DMS 273 treated with DMSO at 0.1 percent for 48 hours (cell line): ENCODE measurements at regions not wholly inside any gene's neighbourhood (a gene's known extent, or its start where the extent isn't known, plus 50 kb on each side); places are given as distances from the start of the nearest gene placed in this dataset.
"Not testable (repeated sequence)": the region's sequence is repeated elsewhere in the genome, so short reads cannot be mapped to it uniquely, and the experiment has no call there.

Experiments
- DNase-seq: peaks from one replicate; lab custom pipeline; 2025; lab: John Stamatoyannopoulos, UW

- no peak for DNase-seq
These were observed 208.1 kb downstream of the EMX2 start for GRCh38 chr10:117750616-117751015.

DNA sequence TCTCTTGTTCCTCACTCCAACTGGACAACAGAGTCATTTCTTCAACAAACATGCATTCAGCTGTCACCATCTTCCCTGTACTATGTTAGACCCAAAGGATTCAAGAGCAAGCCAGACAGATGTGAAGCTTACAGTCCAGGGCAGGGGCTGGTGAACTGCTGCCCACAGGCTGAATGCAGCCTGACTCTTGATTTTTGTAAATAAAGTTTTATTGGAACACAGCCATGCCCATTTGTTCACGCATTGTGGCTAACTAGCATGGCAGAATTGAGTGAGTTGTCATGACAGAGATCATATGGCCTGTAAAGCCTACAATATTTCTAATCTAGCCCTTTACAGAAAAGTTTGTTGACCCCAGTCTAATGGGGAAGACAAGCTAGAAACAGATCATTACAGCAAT is 208.7 kb downstream of the EMX2 start:
- no peak for DNase-seq

DNA sequence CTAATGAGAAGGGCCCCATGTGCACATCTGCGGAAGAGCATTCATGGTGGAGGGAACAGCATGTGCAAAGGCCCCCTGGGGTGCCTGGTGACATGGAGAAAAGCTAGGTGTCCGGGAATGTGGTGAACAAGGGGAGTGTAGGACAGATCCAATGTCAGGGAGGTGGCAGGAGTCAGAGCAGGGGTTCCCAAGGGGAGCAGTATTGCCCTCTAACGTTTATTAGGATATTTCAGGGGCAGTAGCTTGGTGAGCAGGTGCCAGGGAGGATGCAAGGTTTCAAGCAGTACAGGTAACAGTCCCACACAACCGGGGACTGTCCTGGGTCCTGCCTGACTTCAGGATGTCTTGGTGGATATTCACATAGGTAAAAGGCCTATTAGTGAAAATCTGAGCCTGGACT is 209.6 kb downstream of the EMX2 start:
- no peak for DNase-seq

DNA sequence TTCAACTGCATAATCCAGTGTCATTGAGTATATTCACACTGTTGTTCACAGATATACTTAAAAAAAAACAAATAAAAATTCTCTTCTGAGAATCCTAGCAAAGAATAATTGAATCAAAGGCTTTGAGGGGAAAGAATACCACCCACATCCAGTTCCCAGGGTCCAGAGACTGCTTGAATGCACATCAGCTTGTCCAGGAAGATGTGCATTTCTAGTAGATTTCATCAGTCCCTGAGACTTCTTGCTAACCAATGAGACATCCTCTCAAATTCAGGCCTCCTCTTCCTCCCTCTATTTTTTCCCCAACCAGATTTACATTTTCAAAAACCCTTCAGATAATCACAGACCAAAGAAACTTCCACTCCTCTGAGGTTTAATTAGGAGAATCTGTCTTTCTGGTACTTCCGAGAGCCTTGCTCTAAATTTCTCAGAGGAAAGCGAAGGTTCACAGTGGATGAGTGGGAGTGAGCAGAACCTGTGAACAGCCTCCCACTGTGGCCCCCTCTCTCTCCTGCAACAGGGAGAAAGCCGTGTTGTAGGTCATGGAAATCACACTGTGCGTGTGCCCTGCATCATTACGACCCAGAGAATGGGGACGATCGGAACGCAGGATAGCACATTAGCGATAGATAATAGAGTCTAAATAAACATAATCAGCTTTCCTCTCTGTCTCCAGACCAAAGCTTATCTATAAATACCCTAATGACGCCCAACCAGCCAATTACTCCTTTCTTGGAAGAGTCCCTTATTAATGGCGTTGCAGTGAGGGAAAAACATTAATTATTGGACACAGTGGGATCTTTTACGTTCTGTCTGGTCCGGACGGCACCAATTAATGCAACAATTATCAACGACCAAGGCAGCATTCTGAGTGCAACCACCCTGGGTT is 212.5 kb downstream of the EMX2 start:
- DNase-seq, result no peak

DNA sequence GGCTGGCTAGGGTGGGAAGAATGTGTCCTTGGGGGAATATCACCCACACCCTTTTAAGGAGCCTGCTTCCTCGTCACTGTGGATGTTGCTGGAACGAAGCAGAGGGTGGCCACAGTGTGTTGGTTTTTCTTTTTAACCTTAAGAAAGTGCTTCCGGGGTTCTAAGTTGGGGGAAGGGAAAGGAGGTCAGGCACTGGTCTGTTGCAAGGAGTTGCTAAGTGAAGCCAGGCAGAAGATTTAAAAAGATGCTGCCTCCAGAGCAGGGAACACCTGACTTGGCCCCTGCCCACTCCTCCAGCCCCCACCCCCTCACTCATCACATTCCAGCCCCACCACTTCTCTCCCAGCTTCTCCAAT is 213.1 kb downstream of the EMX2 start:
- DNase-seq, result no peak

DNA sequence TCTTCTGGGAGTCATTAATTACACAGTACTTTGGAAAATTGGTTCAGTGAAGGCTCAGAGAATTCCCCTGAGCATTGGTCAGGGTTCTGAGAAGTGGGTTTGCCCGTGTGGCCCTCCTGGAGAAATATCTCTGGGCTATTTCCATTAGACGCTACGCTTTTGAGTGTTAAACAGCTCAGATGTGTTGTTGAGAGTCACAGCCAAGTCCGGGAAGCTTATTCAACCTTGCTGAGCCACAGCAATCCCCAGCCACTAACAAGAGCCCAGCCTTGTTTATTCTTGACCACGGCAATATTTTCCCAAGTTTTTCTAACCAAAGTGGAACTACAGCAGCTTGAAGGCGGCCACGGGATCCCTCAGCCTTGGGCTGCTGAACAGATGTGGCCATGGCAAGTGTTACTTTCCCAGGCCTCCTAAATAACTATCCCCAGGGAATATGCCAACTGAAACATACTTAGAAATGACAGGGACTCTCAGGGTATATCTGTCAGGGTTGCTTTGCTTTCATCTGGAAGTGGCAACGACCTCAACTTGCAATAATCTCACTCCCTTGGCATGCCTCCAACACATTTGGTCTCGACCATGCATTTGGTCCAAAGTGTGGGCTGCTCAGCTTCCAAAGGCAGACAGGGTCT is 214.7 kb downstream of the EMX2 start:
- DNase-seq, result no peak

DNA sequence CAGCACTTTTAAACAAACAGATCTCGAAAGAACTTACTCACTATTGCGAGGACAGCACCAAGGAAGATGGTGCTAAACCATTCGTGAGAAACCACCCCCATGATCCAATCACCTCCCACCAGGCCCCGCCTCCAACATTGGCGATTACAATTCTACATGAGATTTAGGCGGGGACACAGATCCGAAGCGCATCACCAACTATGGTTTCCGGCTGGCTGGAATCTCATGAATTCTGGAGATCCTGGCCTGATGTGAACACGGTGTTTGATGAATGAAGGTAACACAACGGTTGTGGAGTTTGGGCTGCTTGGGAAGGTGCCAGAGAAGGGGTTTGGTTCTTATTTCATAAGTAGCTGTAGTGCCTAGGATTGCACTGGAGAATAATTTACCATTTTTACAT is 216.7 kb downstream of the EMX2 start:
- no peak for DNase-seq

GRCh38 chr10:117761695-117762094 is 219.1 kb downstream of the EMX2 start:
- DNase-seq, result no peak

DNA sequence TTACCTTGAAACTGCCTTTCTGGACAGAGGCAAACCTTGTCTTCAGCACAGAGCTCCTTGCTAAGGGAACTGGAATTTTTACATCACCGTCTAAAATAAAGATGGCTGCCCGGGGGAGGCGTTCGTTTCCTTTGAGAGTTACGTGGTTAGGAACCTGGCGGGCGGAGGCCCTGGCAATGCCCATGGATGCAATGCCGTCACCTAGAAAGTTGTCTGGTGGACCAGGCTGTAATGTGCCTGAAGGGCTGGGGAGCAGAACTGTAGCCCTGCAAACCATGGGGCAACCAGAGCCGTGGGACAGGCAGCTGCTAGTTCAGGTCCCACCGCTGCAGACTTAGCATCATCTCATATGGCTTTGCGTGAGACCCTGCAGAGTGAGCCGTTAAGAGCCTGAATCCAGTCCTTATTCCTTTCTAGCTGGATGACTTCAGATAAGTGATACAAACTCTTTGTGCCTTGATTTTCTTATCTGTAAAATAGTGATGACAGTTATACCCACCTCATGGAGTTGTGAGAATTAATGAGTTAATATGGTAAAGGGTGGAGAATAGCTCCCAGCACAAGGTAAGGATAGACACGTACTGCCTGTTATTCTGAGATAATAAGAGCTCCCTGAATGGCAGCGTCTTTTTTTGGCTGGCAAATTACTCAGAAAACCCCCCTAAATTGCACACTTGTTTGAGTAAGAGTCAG is 219.7 kb downstream of the EMX2 start:
- no peak for DNase-seq

GRCh38 chr10:117762819-117763172 is 220.2 kb downstream of the EMX2 start:
- no peak for DNase-seq

GRCh38 chr10:117763528-117763927 is 221.0 kb downstream of the EMX2 start:
- no peak for DNase-seq

DNA sequence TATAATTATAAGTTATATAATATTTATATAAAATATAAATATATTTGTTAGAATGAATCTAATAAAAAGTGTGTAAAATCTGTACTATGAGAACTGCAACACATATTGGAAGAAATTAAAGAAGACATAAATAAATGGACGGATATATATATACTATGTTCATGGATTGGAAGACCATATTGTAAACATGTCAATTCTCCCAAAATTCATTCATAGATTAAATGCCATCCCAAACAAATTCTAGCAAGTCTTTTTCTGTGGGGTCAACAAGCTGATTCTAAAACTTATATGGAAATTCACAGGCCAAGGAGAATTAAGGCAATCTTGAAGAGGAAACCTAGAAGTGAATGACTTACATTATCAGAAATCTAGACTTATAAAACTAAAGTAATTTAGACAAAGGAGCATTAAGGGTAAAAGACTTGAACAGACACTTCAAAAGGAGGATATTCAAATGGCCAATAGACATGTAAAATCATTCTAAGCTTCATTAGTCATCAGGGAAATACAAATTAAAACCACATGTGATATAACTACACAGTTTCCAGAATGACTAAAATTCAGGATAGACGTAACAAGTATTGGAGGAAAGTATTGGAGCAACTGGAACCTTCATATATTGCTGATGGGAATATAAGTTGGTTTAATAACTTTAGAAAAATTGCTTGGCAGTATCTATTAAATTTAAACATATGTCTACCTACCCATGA is 225.9 kb downstream of the EMX2 start:
- no peak for DNase-seq

- no peak for DNase-seq
These were observed 233.0 kb downstream of the EMX2 start for GRCh38 chr10:117775526-117775925.

DNA sequence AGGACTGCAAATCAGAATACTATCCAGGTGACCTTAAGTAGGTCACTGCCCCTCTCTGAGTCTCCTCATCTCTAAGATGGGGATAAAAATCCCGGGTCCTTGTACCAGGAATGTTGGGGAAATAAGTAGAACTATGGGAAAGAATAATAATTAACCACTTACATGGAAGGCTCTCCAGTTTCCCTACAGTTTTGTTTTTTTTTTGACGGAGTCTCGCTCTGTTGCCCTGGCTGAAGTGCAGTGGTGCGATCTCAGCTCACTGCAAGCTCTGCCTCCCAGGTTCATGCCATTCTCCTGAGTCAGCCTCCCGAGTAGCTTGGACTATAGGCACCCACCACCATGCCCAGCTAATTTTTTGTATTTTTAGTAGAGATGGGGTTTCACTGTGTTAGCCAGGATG is 234.7 kb downstream of the EMX2 start:
- not testable (repeated sequence) for DNase-seq

DNA sequence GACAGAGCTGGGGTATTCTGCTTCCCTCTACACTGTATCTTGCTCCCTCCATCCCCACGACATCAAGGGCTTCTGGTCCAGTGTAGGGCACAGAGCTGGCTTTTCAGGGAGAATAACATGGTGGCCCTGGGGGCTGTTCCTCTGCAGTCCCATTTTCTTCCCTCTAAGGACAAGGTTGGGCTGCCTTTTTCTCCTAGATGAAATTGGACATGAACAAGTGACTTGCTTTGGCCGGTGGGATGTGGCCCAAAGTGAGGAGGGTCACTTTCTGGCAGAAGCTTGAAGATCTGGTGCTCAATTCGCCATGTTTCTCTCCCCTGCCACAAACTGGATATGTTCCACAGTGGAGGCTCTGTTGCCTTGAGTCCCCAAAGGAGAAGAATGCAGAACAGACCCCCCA is 235.7 kb downstream of the EMX2 start:
- DNase-seq, result no peak

DNA sequence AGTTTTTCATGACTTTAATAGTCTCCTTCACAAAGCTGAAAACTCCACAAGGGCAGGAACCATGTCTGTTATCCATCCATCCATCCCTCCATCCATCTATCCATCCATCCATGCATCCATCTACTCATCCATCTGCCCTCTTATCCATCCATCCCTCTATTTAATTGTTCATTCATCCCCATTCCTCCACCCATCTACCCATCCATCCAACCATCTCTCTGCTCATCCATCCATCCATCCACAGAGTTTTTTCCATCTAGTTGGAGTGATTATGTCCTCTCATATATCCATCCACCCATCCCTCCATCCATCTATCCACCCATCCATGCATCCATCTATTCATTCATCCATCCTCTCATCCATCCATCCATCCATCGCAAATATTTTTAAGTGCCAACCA is 237.9 kb downstream of the EMX2 start:
- DNase-seq, result no peak

- DNase-seq, result no peak
These were observed 238.8 kb downstream of the EMX2 start for GRCh38 chr10:117781216-117781831.

DNA sequence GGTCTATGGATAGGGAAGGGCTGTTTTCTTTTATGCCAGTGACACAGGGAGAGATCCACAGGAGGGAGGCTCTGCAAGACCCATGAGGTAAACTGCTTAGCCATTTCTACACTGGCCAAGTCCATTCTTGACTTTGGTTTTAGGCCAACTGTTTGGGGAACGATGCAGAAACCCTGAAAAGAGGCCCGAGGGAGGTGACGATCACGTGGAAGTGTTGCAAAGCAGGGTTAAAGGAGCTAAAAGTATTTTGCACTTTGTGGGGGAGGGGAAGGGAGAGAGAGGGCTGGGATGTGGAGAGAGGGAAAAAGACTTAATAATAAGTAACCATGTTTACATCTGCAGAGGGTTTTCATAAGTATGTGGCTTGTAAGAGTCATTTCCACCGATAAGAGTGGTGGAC is 239.7 kb downstream of the EMX2 start:
- no peak for DNase-seq

GRCh38 chr10:117783698-117784395 is 241.3 kb downstream of the EMX2 start:
- DNase-seq, result no peak

- no peak for DNase-seq
These were observed 242.2 kb downstream of the EMX2 start for GRCh38 chr10:117784776-117785175.

DNA sequence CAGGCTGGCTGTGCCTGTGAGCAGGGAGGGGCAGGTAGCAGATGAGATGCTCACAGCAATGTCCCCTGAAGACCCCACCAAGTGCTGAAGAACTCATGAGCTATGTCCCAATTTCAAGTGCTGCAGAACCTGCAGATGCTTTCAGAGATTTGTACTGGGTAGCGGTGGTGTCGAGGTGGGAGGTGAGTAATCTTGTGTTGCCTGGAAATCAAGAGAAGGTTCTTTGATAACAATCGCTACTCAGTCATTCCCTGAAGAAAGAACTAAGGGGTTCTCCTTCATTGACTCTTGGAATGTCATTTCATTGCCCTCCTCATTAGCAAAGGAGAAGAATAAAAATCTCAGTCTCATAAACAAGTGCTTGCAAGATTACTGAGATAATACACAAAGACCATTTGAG is 246.4 kb downstream of the EMX2 start:
- no peak for DNase-seq

GRCh38 chr10:117790179-117790578 is 247.6 kb downstream of the EMX2 start:
- no peak for DNase-seq
